ENCODE measurements at regions not wholly inside any gene's neighbourhood (a gene's known extent, or its start where the extent isn't known, plus 50 kb on each side); places are given as distances from the start of the nearest gene placed in this dataset.

DNA sequence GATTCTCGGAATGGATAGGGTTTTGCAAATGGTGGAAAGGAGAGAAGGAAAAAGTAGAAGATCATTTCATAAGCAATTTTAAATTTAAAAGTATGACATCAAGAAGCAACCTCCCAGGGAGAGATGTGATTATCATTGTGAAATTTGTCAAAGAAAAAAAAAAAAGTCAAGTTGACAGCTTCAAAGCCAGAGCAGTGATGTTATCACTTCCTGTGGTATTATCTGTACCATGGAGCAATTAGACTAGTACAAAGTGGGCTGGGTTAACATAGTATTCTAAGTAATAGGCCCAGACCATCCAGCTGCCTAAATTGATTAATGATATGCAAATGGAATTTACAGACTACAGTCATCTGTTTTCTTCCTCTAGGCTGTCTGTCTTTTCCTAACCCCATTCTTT is 84.0 kb upstream of the NPY start:
- TF ChIP-seq POLR2A (IDR thresholded peaks at IDR 0.05) = no peak
- TF ChIP-seq, protein P1, sequence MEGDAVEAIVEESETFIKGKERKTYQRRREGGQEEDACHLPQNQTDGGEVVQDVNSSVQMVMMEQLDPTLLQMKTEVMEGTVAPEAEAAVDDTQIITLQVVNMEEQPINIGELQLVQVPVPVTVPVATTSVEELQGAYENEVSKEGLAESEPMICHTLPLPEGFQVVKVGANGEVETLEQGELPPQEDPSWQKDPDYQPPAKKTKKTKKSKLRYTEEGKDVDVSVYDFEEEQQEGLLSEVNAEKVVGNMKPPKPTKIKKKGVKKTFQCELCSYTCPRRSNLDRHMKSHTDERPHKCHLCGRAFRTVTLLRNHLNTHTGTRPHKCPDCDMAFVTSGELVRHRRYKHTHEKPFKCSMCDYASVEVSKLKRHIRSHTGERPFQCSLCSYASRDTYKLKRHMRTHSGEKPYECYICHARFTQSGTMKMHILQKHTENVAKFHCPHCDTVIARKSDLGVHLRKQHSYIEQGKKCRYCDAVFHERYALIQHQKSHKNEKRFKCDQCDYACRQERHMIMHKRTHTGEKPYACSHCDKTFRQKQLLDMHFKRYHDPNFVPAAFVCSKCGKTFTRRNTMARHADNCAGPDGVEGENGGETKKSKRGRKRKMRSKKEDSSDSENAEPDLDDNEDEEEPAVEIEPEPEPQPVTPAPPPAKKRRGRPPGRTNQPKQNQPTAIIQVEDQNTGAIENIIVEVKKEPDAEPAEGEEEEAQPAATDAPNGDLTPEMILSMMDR (IDR thresholded peaks at IDR 0.05) = no peak
- Histone ChIP-seq H3K27ac (no peak overlapping the region), H3K36me3 (no peaks in the 10 kb centered on the region), H3K9me3 (no peaks in the 10 kb centered on the region), H3K4me1 (no peaks in the 10 kb centered on the region), H3K27me3 (no peaks in the 10 kb centered on the region), H3K4me3 (no peak overlapping the region)
- no peak for DNase-seq

DNA sequence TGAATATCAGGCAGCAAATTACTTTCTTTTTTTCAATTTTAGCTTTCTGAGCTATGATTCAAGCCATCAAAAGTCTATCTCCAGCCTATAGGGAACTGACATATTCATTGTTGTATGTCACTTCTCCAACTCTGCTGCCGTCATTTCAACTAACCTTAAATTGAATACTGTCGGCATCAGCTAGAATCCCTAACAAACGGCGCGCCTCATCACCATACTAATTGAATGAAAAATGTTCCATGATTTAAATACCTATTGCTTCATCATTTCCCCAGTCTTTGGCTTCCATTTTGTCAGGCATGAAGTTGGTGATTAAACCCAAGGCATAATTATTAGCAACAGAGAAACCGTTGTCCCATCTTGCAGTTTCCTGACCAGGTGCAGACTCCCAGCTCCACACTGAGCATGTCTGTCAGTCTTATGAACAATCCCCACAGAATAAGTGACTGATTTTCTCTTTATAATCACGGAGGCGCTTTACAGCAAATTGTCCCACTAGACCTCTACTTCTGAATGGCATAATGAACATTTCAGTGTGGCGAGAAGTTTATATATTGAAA is 83.5 kb upstream of the NPY start:
- Histone ChIP-seq H3K27ac (no peak overlapping the region), H3K27me3 (no peaks in the 10 kb centered on the region), H3K4me3 (no peak overlapping the region), H3K4me1 (no peaks in the 10 kb centered on the region), H3K9me3 (no peaks in the 10 kb centered on the region), H3K36me3 (no peaks in the 10 kb centered on the region)
- DNase-seq = no peak
- TF ChIP-seq, protein P1 (IDR thresholded peaks at IDR 0.05) = no peak
- no peak for TF ChIP-seq POLR2A (IDR thresholded peaks at IDR 0.05)

DNA sequence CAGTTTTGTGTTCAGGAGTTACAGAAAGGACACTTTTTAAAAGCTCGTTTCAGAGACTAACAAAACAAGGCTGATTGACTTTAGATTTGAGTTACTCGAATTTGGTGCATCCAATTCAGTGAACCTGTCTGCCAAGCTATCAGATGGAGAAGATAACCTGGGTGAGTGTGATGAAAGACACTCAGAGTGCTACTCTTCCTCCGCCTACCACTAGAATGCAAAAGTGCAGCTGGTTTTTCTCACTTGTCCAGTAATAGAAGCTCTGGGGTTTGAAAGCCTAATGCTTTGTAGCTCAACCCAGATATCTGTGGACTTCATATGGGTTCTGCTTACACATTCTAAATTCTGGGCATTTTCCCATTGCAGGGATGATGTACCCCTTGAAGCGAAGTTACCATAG is 82.8 kb upstream of the NPY start:
- no peaks in the 10 kb centered on the region for H3K9me3 ChIP-seq
- DNase-seq = no peak
- no peaks in the 10 kb centered on the region for H3K36me3 ChIP-seq
- H3K4me3 ChIP-seq = no peak overlapping the region
- TF ChIP-seq POLR2A (IDR thresholded peaks at IDR 0.05) = no peak
- TF ChIP-seq, protein P1 (IDR thresholded peaks at IDR 0.05) = no peak
- no peak overlapping the region for H3K27ac ChIP-seq
- no peaks in the 10 kb centered on the region for H3K4me1 ChIP-seq
- H3K27me3 ChIP-seq = no peaks in the 10 kb centered on the region

DNA sequence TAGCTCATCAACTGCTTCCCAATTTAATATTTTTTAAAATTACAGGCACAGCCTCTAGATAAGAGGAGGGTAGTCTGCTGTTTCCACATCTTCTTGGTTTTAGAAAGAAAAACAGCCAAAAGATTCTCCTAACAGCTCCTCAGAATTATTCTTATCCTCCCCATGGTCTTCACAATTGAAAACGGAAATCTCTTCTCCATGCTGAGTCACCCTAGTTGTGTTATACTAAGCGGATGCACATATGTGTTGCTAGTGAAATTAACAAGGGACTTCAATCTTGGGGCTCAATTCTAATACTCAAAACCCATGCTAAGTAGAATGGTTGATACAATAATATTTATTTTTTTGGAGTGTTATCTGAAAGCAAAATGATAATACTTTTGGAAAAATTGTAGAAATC is 71.9 kb upstream of the NPY start:
- Histone ChIP-seq H3K4me3 (no peak overlapping the region), H3K36me3 (no peaks in the 10 kb centered on the region), H3K27ac (no peak overlapping the region), H3K9me3 (no peaks in the 10 kb centered on the region), H3K4me1 (no peaks in the 10 kb centered on the region), H3K27me3 (no peaks in the 10 kb centered on the region)
- DNase-seq = no peak
- TF ChIP-seq, protein P1 (IDR thresholded peaks at IDR 0.05) = no peak
- no peak for TF ChIP-seq POLR2A (IDR thresholded peaks at IDR 0.05)

DNA sequence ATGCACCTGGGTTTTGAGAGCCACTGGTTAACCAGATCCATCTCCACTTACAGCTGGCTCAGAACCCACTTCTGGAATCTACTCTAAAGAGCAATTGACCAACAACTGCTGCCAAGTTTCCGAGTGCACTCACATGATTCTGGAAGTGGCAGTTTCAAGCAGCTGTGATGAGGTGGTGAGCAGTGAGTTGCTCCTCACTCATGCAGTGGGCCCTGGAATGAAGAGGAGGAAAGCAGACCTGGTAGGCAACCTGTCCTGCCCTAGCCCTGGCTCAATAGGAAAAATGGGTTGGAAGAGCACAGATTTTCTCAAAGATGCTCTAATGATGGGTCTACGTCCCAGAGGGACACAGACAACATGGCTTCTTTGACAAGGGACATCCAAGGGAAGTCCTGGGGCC is 70.7 kb upstream of the NPY start:
- Histone ChIP-seq H3K4me1 (no peaks in the 10 kb centered on the region), H3K9me3 (no peaks in the 10 kb centered on the region), H3K27me3 (no peaks in the 10 kb centered on the region), H3K4me3 (no peak overlapping the region), H3K36me3 (no peaks in the 10 kb centered on the region), H3K27ac (no peak overlapping the region)
- no peak for DNase-seq
- TF ChIP-seq, protein P1 (IDR thresholded peaks at IDR 0.05) = no peak
- TF ChIP-seq POLR2A (IDR thresholded peaks at IDR 0.05) = no peak

DNA sequence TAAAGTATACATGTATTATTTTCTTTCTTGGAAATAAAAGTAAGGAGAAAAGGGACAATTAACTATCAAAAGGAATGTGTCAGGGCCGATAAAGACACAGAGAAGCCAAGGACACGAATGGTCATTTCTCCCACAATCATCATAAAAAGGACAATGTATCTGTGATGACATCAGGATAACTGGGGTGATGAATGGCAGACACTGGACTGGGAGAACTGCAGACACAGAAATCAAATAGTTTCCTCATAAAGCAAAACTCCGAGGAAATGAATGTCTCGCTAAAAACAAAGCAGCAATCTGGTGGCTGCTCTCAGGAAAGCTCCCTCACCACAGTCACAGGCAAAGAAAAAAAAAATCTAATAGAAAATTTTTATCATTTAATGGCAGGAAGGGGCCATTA is 69.3 kb upstream of the NPY start:
- H3K4me3 ChIP-seq = no peak overlapping the region
- H3K27me3 ChIP-seq = no peaks in the 10 kb centered on the region
- H3K9me3 ChIP-seq = no peaks in the 10 kb centered on the region
- no peak for DNase-seq
- H3K27ac ChIP-seq = no peak overlapping the region
- no peaks in the 10 kb centered on the region for H3K4me1 ChIP-seq
- TF ChIP-seq, protein P1 (IDR thresholded peaks at IDR 0.05) = no peak
- no peak for TF ChIP-seq POLR2A (IDR thresholded peaks at IDR 0.05)
- H3K36me3 ChIP-seq = no peaks in the 10 kb centered on the region
